ENCODE measurements at regions not wholly inside any gene's neighbourhood (a gene's known extent, or its start where the extent isn't known, plus 50 kb on each side); places are given as distances from the start of the nearest gene placed in this dataset.

DNA sequence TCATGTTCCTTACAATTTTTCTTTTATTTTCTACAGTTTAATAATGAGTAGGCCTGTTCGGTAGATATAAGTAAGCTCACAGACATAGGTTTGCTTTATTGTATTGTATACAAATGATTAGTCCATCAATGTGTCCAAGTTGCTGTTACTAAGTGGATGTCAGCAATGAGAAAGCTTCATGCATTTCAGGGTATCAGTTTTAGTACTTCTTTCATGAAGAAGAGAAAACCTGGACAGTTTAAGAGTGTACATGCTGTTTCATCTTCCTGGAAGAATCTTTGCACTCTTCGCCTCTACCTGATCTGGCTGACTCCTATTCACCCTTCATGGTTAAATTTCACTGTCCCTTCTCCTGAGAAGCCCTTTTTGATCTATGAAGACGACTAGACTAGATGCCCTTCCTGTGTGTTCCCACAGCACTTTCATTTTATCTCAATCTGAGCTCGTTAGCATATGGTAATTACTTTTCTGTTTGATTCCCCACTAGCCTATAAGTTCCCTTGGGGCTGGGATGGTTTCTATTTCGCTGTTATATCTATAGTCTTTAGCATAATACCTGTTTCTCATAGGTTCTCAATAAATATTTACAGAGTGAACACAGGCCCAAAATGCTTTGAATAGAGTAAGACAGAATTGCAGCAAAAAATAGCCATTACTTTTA, 70.7 kb downstream of the CETN3 start:
- no peaks in the 10 kb centered on the region for H3K27me3 ChIP-seq
- H3K36me3 ChIP-seq (replicated peaks in 1 of 2; ENCODE audit: insufficient read depth in 1 of 2, low read depth in 2 of 2) = no peaks in the 10 kb centered on the region
- H3K4me3 ChIP-seq = no peak overlapping the region
- no peaks in the 10 kb centered on the region for H3K4me1 ChIP-seq
- TF ChIP-seq, protein P1, sequence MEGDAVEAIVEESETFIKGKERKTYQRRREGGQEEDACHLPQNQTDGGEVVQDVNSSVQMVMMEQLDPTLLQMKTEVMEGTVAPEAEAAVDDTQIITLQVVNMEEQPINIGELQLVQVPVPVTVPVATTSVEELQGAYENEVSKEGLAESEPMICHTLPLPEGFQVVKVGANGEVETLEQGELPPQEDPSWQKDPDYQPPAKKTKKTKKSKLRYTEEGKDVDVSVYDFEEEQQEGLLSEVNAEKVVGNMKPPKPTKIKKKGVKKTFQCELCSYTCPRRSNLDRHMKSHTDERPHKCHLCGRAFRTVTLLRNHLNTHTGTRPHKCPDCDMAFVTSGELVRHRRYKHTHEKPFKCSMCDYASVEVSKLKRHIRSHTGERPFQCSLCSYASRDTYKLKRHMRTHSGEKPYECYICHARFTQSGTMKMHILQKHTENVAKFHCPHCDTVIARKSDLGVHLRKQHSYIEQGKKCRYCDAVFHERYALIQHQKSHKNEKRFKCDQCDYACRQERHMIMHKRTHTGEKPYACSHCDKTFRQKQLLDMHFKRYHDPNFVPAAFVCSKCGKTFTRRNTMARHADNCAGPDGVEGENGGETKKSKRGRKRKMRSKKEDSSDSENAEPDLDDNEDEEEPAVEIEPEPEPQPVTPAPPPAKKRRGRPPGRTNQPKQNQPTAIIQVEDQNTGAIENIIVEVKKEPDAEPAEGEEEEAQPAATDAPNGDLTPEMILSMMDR (IDR thresholded peaks at IDR 0.05) = no peak
- TF ChIP-seq POLR2A (IDR thresholded peaks at IDR 0.05) = no peak
- intact Hi-C loops (cut with DNase I) = no loop called here
- H3K9me3 ChIP-seq = no peaks in the 10 kb centered on the region
- WGBS, 2 donors = 47 to 58% methylated on average over 5 of the region's 5 CpGs
- ATAC-seq (no peak), DNase-seq (no peak)
- no peak overlapping the region for H3K27ac ChIP-seq

DNA sequence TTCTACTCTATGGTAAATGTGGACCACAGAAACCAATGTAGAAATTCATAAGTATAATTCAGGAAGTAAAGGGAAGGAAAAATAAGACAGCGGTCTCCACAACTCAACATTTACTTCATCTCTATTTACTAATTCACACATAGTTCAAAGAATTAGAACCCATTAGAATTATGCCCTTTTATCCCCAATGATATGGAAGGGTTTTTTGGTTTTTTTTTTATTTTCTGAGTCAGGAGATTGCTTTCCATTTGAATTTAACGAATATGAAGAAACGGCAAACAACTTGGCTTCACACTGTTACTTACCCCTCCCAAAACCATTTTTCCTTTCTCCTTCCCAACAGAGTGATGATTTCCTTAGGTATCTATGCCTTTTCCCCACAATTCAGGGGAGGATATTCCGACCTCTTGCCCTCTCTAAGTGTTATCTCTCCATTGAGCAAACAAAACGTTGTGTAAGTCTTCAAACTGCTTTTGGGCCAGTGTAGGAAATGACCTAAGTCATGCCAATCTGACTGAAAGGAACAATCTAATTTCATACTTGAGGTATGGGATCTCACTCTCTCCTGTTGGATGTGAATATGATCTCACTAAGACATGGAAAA, 72.0 kb downstream of the CETN3 start:
- H3K9me3 ChIP-seq = no peaks in the 10 kb centered on the region
- H3K27ac ChIP-seq = no peak overlapping the region
- no peak overlapping the region for H3K4me3 ChIP-seq
- TF ChIP-seq, protein P1 (IDR thresholded peaks at IDR 0.05) = no peak
- no peak for TF ChIP-seq POLR2A (IDR thresholded peaks at IDR 0.05)
- no peak for ATAC-seq
- DNase-seq = no peak
- WGBS, 2 donors = 49 to 51% methylated on average over 5 of the region's 5 CpGs
- H3K4me1 ChIP-seq = no peaks in the 10 kb centered on the region
- no peaks in the 10 kb centered on the region for H3K36me3 ChIP-seq (replicated peaks in 1 of 2; ENCODE audit: insufficient read depth in 1 of 2, low read depth in 2 of 2)
- H3K27me3 ChIP-seq = no peaks in the 10 kb centered on the region
- intact Hi-C loops (cut with DNase I) = no loop called here

DNA sequence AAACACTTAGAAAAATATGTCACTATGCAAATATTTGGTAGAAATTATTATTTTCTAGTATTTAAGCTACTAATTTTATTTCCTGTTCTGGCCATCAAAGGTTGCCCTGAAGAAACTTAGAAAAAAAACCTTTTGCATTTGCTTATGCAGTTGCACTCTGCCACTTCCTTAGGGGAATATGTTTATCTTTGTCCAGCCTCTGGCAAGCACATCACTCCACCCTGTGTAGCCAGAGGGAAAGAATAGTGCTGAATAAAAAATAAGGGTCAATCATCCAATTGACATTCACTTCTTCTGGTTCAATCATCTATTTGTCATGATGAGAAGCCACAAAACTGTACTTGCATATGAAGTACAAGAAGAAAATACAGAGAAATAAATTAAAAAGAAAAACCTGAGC, 72.8 kb downstream of the CETN3 start:
- TF ChIP-seq POLR2A (IDR thresholded peaks at IDR 0.05) = no peak
- TF ChIP-seq, protein P1 (IDR thresholded peaks at IDR 0.05) = no peak
- DNase-seq = no peak
- Histone ChIP-seq H3K27ac (no peak overlapping the region), H3K4me3 (no peak overlapping the region), H3K4me1 (no peaks in the 10 kb centered on the region), H3K27me3 (no peaks in the 10 kb centered on the region), H3K9me3 (no peaks in the 10 kb centered on the region), H3K36me3 (replicated peaks in 1 of 2; ENCODE audit: insufficient read depth in 1 of 2, low read depth in 2 of 2) (no peaks in the 10 kb centered on the region)
- no peak for ATAC-seq
- intact Hi-C loops (cut with DNase I) = no loop called here

DNA sequence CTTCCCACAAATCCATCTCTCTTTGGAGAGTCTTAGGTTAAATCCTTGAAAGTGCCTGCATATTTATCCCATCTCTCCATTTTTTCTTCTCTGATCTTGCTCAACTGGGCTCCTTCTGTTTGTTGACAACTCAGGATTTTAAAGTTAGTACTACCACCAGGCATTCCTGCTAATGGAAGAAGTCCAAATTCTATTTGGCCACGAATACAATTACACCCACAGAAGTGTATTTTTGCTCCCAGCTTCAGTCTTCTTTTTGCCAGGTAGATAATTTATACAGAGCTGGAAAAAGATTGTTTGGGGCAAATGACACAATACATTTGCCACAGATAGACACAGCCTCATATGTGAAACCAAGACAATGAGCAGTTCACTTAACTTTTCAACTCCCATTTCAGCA, 74.8 kb downstream of the CETN3 start:
- H3K36me3 ChIP-seq (replicated peaks in 1 of 2; ENCODE audit: insufficient read depth in 1 of 2, low read depth in 2 of 2) = no peaks in the 10 kb centered on the region
- TF ChIP-seq POLR2A (IDR thresholded peaks at IDR 0.05) = no peak
- TF ChIP-seq, protein P1 (IDR thresholded peaks at IDR 0.05) = no peak
- H3K4me3 ChIP-seq = no peak overlapping the region
- H3K4me1 ChIP-seq = no peaks in the 10 kb centered on the region
- WGBS, 2 donors = 31 to 33% methylated on average over 1 of the region's 1 CpG
- DNase-seq = no peak
- ATAC-seq = no peak
- no peaks in the 10 kb centered on the region for H3K9me3 ChIP-seq
- H3K27ac ChIP-seq = no peak overlapping the region
- no peaks in the 10 kb centered on the region for H3K27me3 ChIP-seq
- intact Hi-C loops (cut with DNase I) = no loop called here

DNA sequence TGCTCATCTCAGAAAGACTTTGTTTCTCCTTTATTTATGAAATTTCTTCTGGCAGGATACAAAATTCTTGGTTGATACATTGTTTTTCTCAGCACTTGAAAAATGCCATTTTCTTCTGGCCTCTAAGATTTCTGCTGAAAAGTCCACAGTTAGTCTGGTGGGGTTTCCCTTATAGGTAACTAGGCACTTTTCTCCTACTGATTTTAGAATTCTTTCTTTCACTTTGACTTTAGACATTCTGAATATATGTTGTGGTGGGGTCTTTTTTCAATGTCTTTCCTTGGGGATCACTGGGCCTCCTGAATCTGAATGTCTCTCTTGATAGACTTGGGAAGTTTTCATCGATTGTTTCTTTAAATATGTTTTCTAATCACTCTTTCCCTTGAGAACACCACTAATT, 79.6 kb downstream of the CETN3 start:
- TF ChIP-seq, protein P1 (IDR thresholded peaks at IDR 0.05) = no peak
- no peak for TF ChIP-seq POLR2A (IDR thresholded peaks at IDR 0.05)
- Histone ChIP-seq H3K4me3 (no peak overlapping the region), H3K36me3 (replicated peaks in 1 of 2; ENCODE audit: insufficient read depth in 1 of 2, low read depth in 2 of 2) (no peaks in the 10 kb centered on the region), H3K27me3 (no peaks in the 10 kb centered on the region), H3K4me1 (no peaks in the 10 kb centered on the region), H3K27ac (no peak overlapping the region), H3K9me3 (no peaks in the 10 kb centered on the region)
- 62 to 90% methylated on average over 1 of the region's 1 CpG for WGBS, 2 donors
- DNase-seq (no peak), ATAC-seq (no peak)
- intact Hi-C loops (cut with DNase I) = no loop called here
